Stomach (tissue), 4 donors: ENCODE measurements at regions not wholly inside any gene's neighbourhood (a gene's known extent, or its start where the extent isn't known, plus 50 kb on each side); places are given as distances from the start of the nearest gene placed in this dataset.

Experiments
- CTCF ChIP-seq, 7 experiments: fragments of 450-650 bp in 4 of 7; fragments of 200-600 bp in 3 of 7; sonication (generic) in 3 of 7; IDR thresholded peaks; one replicate each; pipeline ENCODE4 v1.5.1; 2016 to 2019; ENCODE audit warnings: antibody characterized with exemption in 7 of 7, control low read depth in 2 of 7, mild to moderate bottlenecking in 1 of 7
- EP300 ChIP-seq: sonication (generic); formaldehyde crosslinking; IDR thresholded peaks from one replicate; pipeline ENCODE4 v1.6.1; 2017; ENCODE audit warnings: antibody characterized with exemption
- POLR2A ChIP-seq, 4 donors: fragments of 450-650 bp; IDR thresholded peaks; one replicate each; pipeline ENCODE4 v1.6.1; 2016; ENCODE audit warnings: antibody characterized with exemption in 4 of 4, control low read depth in 2 of 4, mild to moderate bottlenecking in 1 of 4, moderate library complexity in 1 of 4

- no peak for TF ChIP-seq CTCF (IDR thresholded peaks at IDR 0.05)
- no peak for TF ChIP-seq POLR2A (IDR thresholded peaks at IDR 0.05)
- no peak for TF ChIP-seq EP300
Measured at GRCh38 chr18:8536922-8537321, 72.3 kb upstream of the RAB12 start.
